ENCODE measurements at regions not wholly inside any gene's neighbourhood (a gene's known extent, or its start where the extent isn't known, plus 50 kb on each side); places are given as distances from the start of the nearest gene placed in this dataset.

- H3K4me3 ChIP-seq: no peak overlapping the region
- H3F3A ChIP-seq (ENCODE audit: insufficient read depth, low read depth): 0 out of 2 replicates have a peak, but pooled peaks cover 8% of the 10 kb centered on the region
- H3K4me1 ChIP-seq (replicated peaks; ENCODE audit: insufficient read depth): peaks cover 12% of the 10 kb centered on the region; the same call in 1 of the 2 replicates
- H3K27ac ChIP-seq: no peak overlapping the region
- H3K9me2 ChIP-seq (ENCODE audit: insufficient read depth): no peaks in the 10 kb centered on the region
- H3K27me3 ChIP-seq (ENCODE audit: insufficient read depth, low read depth): no peaks in the 10 kb centered on the region
- no TSS peak for BruUV-seq (replicated peaks)
- H3K79me2 ChIP-seq (ENCODE audit: low read depth): no peaks in the 10 kb centered on the region
- intact Hi-C loops (cut with micrococcal nuclease; ENCODE audit: unreplicated experiment): no loop called here
- POLR2A ChIA-PET (ENCODE audit: unreplicated experiment): interaction anchor here (0.6 kb wide), 2 partner anchors 431 to 1833 kb away, joined by 3 to 5 read pairs; partner anchors contain the start of gene ATG5
- H2AFZ ChIP-seq: no peak overlapping the region
- H3K36me3 ChIP-seq (ENCODE audit: low read depth): no peaks in the 10 kb centered on the region
- CTCF ChIA-PET: interaction anchor here (0.7 kb wide), 1 partner anchor 12 kb away, joined by 4 read pairs; no protein-coding TSS in a partner anchor
- no peaks in the 10 kb centered on the region for H4K20me1 ChIP-seq (ENCODE audit: insufficient read depth)
- TF ChIP-seq CTCF (conservative IDR thresholded peaks at IDR 0.05) (no peak), EZH2 (IDR thresholded peaks at IDR 0.05; ENCODE audit: low read depth) (no peak)
- no peak overlapping the region for H3K4me2 ChIP-seq
- no peaks in the 10 kb centered on the region for H3K9me3 ChIP-seq (ENCODE audit: insufficient read depth, low read depth)
- DNase-seq: no peak
These were observed 191.6 kb upstream of the PRDM1 start for GRCh38 chr6:105894556-105894955.

- CTCF ChIA-PET: no interaction called here
- Histone ChIP-seq H3K4me1 (replicated peaks; ENCODE audit: insufficient read depth) (peaks cover 12% of the 10 kb centered on the region; the same call in 1 of the 2 replicates), H3K36me3 (ENCODE audit: low read depth) (no peaks in the 10 kb centered on the region), H4K20me1 (ENCODE audit: insufficient read depth) (no peaks in the 10 kb centered on the region), H3K9me2 (ENCODE audit: insufficient read depth) (no peaks in the 10 kb centered on the region), H3K4me2 (no peak overlapping the region), H2AFZ (no peak overlapping the region), H3K79me2 (ENCODE audit: low read depth) (no peaks in the 10 kb centered on the region), H3K4me3 (no peak overlapping the region), H3F3A (ENCODE audit: insufficient read depth, low read depth) (0 out of 2 replicates have a peak, but pooled peaks cover 8% of the 10 kb centered on the region), H3K27ac (no peak overlapping the region), H3K9me3 (ENCODE audit: insufficient read depth, low read depth) (no peaks in the 10 kb centered on the region), H3K27me3 (ENCODE audit: insufficient read depth, low read depth) (no peaks in the 10 kb centered on the region)
- POLR2A ChIA-PET (ENCODE audit: unreplicated experiment): no interaction called here
- DNase-seq: no peak
- no TSS peak for BruUV-seq (replicated peaks)
- intact Hi-C loops (cut with micrococcal nuclease; ENCODE audit: unreplicated experiment): no loop called here
- no peak for TF ChIP-seq CTCF (conservative IDR thresholded peaks at IDR 0.05)
- TF ChIP-seq EZH2 (IDR thresholded peaks at IDR 0.05; ENCODE audit: low read depth): no peak
These were observed 192.4 kb upstream of the PRDM1 start for GRCh38 chr6:105893741-105894140.

- DNase-seq: no peak
- Histone ChIP-seq H3K4me2 (no peak overlapping the region), H3K9me3 (ENCODE audit: insufficient read depth, low read depth) (no peaks in the 10 kb centered on the region), H3K9me2 (ENCODE audit: insufficient read depth) (no peaks in the 10 kb centered on the region), H4K20me1 (ENCODE audit: insufficient read depth) (no peaks in the 10 kb centered on the region), H3F3A (ENCODE audit: insufficient read depth, low read depth) (0 out of 2 replicates have a peak, but pooled peaks cover 8% of the 10 kb centered on the region), H3K36me3 (ENCODE audit: low read depth) (no peaks in the 10 kb centered on the region), H3K27me3 (ENCODE audit: insufficient read depth, low read depth) (no peaks in the 10 kb centered on the region), H3K4me1 (replicated peaks; ENCODE audit: insufficient read depth) (peaks cover 12% of the 10 kb centered on the region; the same call in 1 of the 2 replicates), H3K4me3 (no peak overlapping the region), H3K27ac (no peak overlapping the region), H2AFZ (no peak overlapping the region), H3K79me2 (ENCODE audit: low read depth) (no peaks in the 10 kb centered on the region)
- ChIA-PET POLR2A (ENCODE audit: unreplicated experiment) (no interaction called here), CTCF (no interaction called here)
- no peak for TF ChIP-seq EZH2 (IDR thresholded peaks at IDR 0.05; ENCODE audit: low read depth)
- no peak for TF ChIP-seq CTCF (conservative IDR thresholded peaks at IDR 0.05)
- no TSS peak for BruUV-seq (replicated peaks)
- intact Hi-C loops (cut with micrococcal nuclease; ENCODE audit: unreplicated experiment): no loop called here
These were observed 193.4 kb upstream of the PRDM1 start for GRCh38 chr6:105892577-105893262.

All from PC-9 (cell line).